ENCODE measurements at regions not wholly inside any gene's neighbourhood (a gene's known extent, or its start where the extent isn't known, plus 50 kb on each side); places are given as distances from the start of the nearest gene placed in this dataset.

DNA sequence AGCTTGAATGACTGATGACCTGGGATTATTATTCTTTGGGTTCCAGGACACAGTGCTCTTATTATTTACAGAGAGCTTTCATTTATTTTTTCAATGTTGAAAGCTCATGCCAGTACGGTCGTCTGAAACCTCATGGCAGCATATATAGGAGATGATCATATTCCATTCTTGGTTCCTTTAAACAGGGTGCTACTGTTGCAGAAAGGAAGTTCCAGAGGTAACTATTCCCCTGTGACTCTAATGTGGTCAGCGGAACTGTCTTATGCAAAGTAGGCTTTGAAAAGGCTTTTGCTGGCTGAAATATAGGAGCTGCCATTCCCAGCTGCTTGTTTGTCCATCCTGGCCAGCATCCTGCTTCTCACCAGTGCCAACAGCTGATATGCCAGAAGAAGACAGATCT lies 208.3 kb upstream of the LEF1 start:
- H3K36me3 Mint-ChIP-seq = no peaks in the 10 kb centered on the region
- Histone ChIP-seq H3K36me3 (ENCODE audit: control insufficient read depth, insufficient read depth, low read length) (no peaks in the 10 kb centered on the region), H3K4me3 (ENCODE audit: low read length) (no peak overlapping the region), H3K27ac (ENCODE audit: low read length) (no peak overlapping the region), H3K4me1 (ENCODE audit: control insufficient read depth, insufficient read depth, low read length) (peaks cover 9% of the 10 kb centered on the region), H3K27me3 (ENCODE audit: control insufficient read depth, insufficient read depth, low read length) (peaks cover 12% of the 10 kb centered on the region), H3K9me3 (ENCODE audit: control insufficient read depth, insufficient read depth, low read length) (no peaks in the 10 kb centered on the region)
- intact Hi-C loops (cut with micrococcal nuclease) = no loop called here
- no peaks in the 10 kb centered on the region for H3K9me3 Mint-ChIP-seq
- H3K27me3 Mint-ChIP-seq (ENCODE audit: low read depth in 2 of 2) = peaks cover 45 to 86% of the 10 kb centered on the region in 2 donors
- 87% methylated on average over 3 of the region's 3 CpGs for WGBS (ENCODE audit: insufficient coverage)
- peaks cover 0 to 6% of the 10 kb centered on the region in 2 donors for H3K4me1 Mint-ChIP-seq
- no peak overlapping the region for H3K27ac Mint-ChIP-seq
- TF ChIP-seq CTCF (IDR thresholded peaks at IDR 0.05) = no peak
- DNase-seq (no peak), ATAC-seq (no peak)
- H3K4me3 Mint-ChIP-seq = no peak overlapping the region

DNA sequence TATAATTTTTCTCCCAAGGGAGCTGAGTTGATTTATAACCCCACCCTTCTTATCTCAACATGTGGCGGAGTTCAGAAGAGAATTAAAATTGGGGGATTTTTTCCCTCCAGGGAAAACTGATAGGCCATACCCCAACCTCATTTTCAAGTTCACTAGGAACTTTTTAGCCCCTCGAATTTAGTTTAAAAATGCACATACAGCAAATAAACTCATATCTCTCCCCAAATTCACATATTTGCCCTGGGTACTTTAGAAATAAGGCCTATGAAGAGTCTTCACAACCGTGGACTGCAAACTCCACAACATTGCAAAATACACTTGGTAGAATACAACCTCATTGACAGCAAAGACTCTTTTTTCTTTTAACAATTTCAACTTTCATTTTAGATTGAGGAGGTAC lies 206.7 kb upstream of the LEF1 start:
- no peaks in the 10 kb centered on the region for H3K9me3 Mint-ChIP-seq
- ATAC-seq (no peak), DNase-seq (no peak)
- no peak overlapping the region for H3K27ac Mint-ChIP-seq
- peaks cover under 1 to 20% of the 10 kb centered on the region in 2 donors for H3K4me1 Mint-ChIP-seq
- Histone ChIP-seq H3K36me3 (ENCODE audit: control insufficient read depth, insufficient read depth, low read length) (no peaks in the 10 kb centered on the region), H3K27ac (ENCODE audit: low read length) (no peak overlapping the region), H3K4me3 (ENCODE audit: low read length) (no peak overlapping the region), H3K9me3 (ENCODE audit: control insufficient read depth, insufficient read depth, low read length) (no peaks in the 10 kb centered on the region), H3K27me3 (ENCODE audit: control insufficient read depth, insufficient read depth, low read length) (peaks cover 19% of the 10 kb centered on the region), H3K4me1 (ENCODE audit: control insufficient read depth, insufficient read depth, low read length) (peaks cover 14% of the 10 kb centered on the region)
- H3K36me3 Mint-ChIP-seq = no peaks in the 10 kb centered on the region
- peaks cover 57 to 95% of the 10 kb centered on the region in 2 donors for H3K27me3 Mint-ChIP-seq (ENCODE audit: low read depth in 2 of 2)
- no peak overlapping the region for H3K4me3 Mint-ChIP-seq
- intact Hi-C loops (cut with micrococcal nuclease) = no loop called here
- WGBS (ENCODE audit: insufficient coverage) = 76% methylated on average over 2 of the region's 3 CpGs
- no peak for TF ChIP-seq CTCF (IDR thresholded peaks at IDR 0.05)

DNA sequence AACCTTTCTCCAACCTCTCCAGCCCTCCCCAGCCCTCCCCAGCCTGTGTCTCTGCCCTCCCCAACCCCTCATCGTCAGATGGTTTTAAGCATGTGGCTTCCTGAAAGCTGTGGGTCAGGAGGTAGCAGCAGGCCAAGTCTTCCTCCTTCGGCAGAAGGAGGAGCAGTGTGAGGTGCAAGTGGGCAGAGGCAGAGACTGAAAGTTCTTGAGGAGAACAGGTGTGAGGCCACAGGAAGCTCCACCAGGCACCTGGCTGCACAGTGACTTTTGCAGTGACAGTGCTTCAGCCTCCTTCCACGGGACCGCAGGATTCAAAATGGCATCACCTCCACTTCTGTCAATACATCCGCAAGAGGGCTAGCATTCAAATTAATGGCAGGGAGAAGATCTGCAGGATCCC lies 203.9 kb upstream of the LEF1 start:
- intact Hi-C loops (cut with micrococcal nuclease) = no loop called here
- peaks cover 13 to 33% of the 10 kb centered on the region in 2 donors for H3K4me1 Mint-ChIP-seq
- no peaks in the 10 kb centered on the region for H3K36me3 Mint-ChIP-seq
- DNase-seq (peak in 1 of 2 donors; percentile 53), ATAC-seq (no peak)
- H3K27me3 ChIP-seq (ENCODE audit: control insufficient read depth, insufficient read depth, low read length) = peaks cover 35% of the 10 kb centered on the region
- no peak overlapping the region for H3K4me3 ChIP-seq (ENCODE audit: low read length)
- H3K27ac ChIP-seq (ENCODE audit: low read length) = no peak overlapping the region
- no peaks in the 10 kb centered on the region for H3K36me3 ChIP-seq (ENCODE audit: control insufficient read depth, insufficient read depth, low read length)
- H3K4me3 Mint-ChIP-seq = no peak overlapping the region
- peaks cover 65 to 96% of the 10 kb centered on the region in 2 donors for H3K27me3 Mint-ChIP-seq (ENCODE audit: low read depth in 2 of 2)
- no peak overlapping the region for H3K27ac Mint-ChIP-seq
- peaks cover 18% of the 10 kb centered on the region for H3K4me1 ChIP-seq (ENCODE audit: control insufficient read depth, insufficient read depth, low read length)
- H3K9me3 ChIP-seq (ENCODE audit: control insufficient read depth, insufficient read depth, low read length) = no peaks in the 10 kb centered on the region
- H3K9me3 Mint-ChIP-seq = no peaks in the 10 kb centered on the region
- 45% methylated on average over 5 of the region's 5 CpGs for WGBS (ENCODE audit: insufficient coverage)
- no peak for TF ChIP-seq CTCF (IDR thresholded peaks at IDR 0.05)

GRCh38 chr4:108371282-108371681 lies 202.6 kb upstream of the LEF1 start:
- no peak overlapping the region for H3K4me3 Mint-ChIP-seq
- WGBS (ENCODE audit: insufficient coverage) = 89% methylated on average over 8 of the region's 8 CpGs
- intact Hi-C loops (cut with micrococcal nuclease) = no loop called here

More at GRCh38 chr4:108371282-108371681, 202.6 kb upstream of the LEF1 start:
- Histone ChIP-seq H3K4me1 (ENCODE audit: control insufficient read depth, insufficient read depth, low read length) (peaks cover 18% of the 10 kb centered on the region), H3K36me3 (ENCODE audit: control insufficient read depth, insufficient read depth, low read length) (no peaks in the 10 kb centered on the region), H3K4me3 (ENCODE audit: low read length) (no peak overlapping the region), H3K9me3 (ENCODE audit: control insufficient read depth, insufficient read depth, low read length) (no peaks in the 10 kb centered on the region), H3K27ac (ENCODE audit: low read length) (no peak overlapping the region), H3K27me3 (ENCODE audit: control insufficient read depth, insufficient read depth, low read length) (peaks cover 43% of the 10 kb centered on the region)
- Mint-ChIP-seq H3K27me3 (ENCODE audit: low read depth in 2 of 2) (peaks cover 60 to 91% of the 10 kb centered on the region in 2 donors), H3K4me1 (peaks cover 13 to 33% of the 10 kb centered on the region in 2 donors), H3K36me3 (no peaks in the 10 kb centered on the region), H3K27ac (no peak overlapping the region), H3K9me3 (no peaks in the 10 kb centered on the region)
- no peak for TF ChIP-seq CTCF (IDR thresholded peaks at IDR 0.05)
- ATAC-seq = no peak
- DNase-seq = no peak
